H1 (cell line): ENCODE measurements at regions not wholly inside any gene's neighbourhood (a gene's known extent, or its start where the extent isn't known, plus 50 kb on each side); places are given as distances from the start of the nearest gene placed in this dataset.

Experiments used
- HDAC2 ChIP-seq, 2 experiments: fragments of 300-600 bp in 1 of 2; sonication (generic) in 1 of 2; IDR thresholded peaks; 2 replicates each; pipeline ENCODE4 v1.6.1; 2011 to 2012; ENCODE audit warnings: low read depth in 2 of 2, low read length in 2 of 2, mild to moderate bottlenecking in 2 of 2, moderate library complexity in 2 of 2, borderline replicate concordance in 1 of 2, inconsistent platforms in 1 of 2

GRCh38 chr4:18751083-18751482, 729.5 kb upstream of the LCORL start (continued):
- no peak for TF ChIP-seq HDAC2 (IDR thresholded peaks at IDR 0.05; ENCODE audit: borderline replicate concordance in 1 of 2, low read depth in 2 of 2, low read length in 2 of 2)
- TF ChIP-seq, all 59 proteins: peak for 0
